Gastrocnemius medialis (tissue), 4 donors: ENCODE measurements at regions not wholly inside any gene's neighbourhood (a gene's known extent, or its start where the extent isn't known, plus 50 kb on each side); places are given as distances from the start of the nearest gene placed in this dataset.

Experiments
- CTCF ChIP-seq, 5 experiments: fragments of 450-650 bp in 3 of 5; fragments of 200-600 bp in 2 of 5; sonication (generic) in 2 of 5; IDR thresholded peaks in 4 of 5; conservative IDR thresholded peaks in 1 of 5; 1 replicate in 4 of 5; 2 replicates in 1 of 5; pipeline ENCODE4 v1.5.1; 2016 to 2019; ENCODE audit warnings: antibody characterized with exemption in 5 of 5, mild to moderate bottlenecking in 3 of 5, moderate library complexity in 3 of 5
- POLR2A ChIP-seq, 2 donors: fragments of 450-650 bp; IDR thresholded peaks; one replicate each; pipeline ENCODE4 v1.6.1; 2017; ENCODE audit warnings: antibody characterized with exemption in 2 of 2, mild to moderate bottlenecking in 2 of 2, moderate library complexity in 2 of 2

- no peak for TF ChIP-seq POLR2A (IDR thresholded peaks at IDR 0.05)
- no peak for TF ChIP-seq CTCF (IDR thresholded peaks at IDR 0.05 in 4 of 5, conservative IDR thresholded peaks at IDR 0.05 in 1 of 5)
Observed at GRCh38 chr12:124428136-124428791, 133.4 kb downstream of the RFLNA start.
